AG09309 (cell line): ENCODE measurements at regions not wholly inside any gene's neighbourhood (a gene's known extent, or its start where the extent isn't known, plus 50 kb on each side); places are given as distances from the start of the nearest gene placed in this dataset.

ENCODE experiments used
- DNase-seq: peaks from one replicate; pipeline ENCODE4 v3.0.0-alpha.2; 2010; ENCODE audit warnings: low read depth
- H3K4me3 ChIP-seq: 2 replicates; pipeline ENCODE4 v1.5.1; 2011; ENCODE audit warnings: mild to moderate bottlenecking, low read depth, low read length, moderate library complexity; ENCODE audit not compliant: control insufficient read depth
- TF ChIP-seq, protein P1 (sequence below): IDR thresholded peaks from 2 replicates; pipeline ENCODE4 v1.5.1; 2011; ENCODE audit warnings: mild to moderate bottlenecking, low read depth, low read length, inconsistent platforms; ENCODE audit not compliant: insufficient read depth, control insufficient read depth; ENCODE audit errors: missing control alignments

GRCh38 chr10:8262317-8262716, 207.8 kb downstream of the GATA3 start:
- no peak for DNase-seq
- H3K4me3 ChIP-seq, result no peak overlapping the region
- TF ChIP-seq, protein P1, sequence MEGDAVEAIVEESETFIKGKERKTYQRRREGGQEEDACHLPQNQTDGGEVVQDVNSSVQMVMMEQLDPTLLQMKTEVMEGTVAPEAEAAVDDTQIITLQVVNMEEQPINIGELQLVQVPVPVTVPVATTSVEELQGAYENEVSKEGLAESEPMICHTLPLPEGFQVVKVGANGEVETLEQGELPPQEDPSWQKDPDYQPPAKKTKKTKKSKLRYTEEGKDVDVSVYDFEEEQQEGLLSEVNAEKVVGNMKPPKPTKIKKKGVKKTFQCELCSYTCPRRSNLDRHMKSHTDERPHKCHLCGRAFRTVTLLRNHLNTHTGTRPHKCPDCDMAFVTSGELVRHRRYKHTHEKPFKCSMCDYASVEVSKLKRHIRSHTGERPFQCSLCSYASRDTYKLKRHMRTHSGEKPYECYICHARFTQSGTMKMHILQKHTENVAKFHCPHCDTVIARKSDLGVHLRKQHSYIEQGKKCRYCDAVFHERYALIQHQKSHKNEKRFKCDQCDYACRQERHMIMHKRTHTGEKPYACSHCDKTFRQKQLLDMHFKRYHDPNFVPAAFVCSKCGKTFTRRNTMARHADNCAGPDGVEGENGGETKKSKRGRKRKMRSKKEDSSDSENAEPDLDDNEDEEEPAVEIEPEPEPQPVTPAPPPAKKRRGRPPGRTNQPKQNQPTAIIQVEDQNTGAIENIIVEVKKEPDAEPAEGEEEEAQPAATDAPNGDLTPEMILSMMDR, result no peak

- DNase-seq, result no peak
- TF ChIP-seq, protein P1, result no peak
Measured at GRCh38 chr10:8269976-8270375, 215.5 kb downstream of the GATA3 start.

DNA sequence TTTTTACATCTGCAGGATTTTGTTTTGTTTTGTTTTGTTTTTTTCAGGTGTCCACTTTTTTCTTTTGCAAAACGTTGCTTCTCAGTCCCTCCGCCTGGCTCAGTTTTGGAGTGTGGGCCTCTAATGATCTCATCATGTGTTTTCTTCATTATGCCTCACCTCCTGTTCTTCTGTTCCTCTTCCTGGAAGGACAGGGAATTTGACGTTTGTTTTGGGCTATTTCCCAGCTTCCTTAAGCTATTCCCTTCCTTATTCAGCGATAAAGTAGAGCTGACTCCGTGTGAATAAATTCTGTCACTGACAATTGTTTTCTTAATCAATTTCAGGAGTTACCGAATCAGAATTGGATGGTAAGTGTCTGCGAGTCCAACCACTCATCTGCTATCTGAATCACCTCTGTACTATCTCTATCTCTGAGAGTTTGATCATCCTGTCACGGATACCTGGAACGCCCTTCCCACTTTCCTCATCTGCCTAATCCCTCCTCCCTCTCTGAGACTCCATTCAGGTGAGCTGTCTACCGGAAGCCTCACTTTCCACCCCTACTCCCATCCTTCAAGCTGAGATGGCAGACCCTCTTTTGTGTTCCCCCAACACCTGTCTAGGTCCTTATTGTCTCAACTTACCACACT, 218.4 kb downstream of the GATA3 start:
- TF ChIP-seq, protein P1, result no peak
- no peak for DNase-seq
- H3K4me3 ChIP-seq, result no peak overlapping the region

More at GRCh38 chr10:8269976-8270375, 215.5 kb downstream of the GATA3 start:
- no peak overlapping the region for H3K4me3 ChIP-seq

GRCh38 chr10:8273749-8274148, 219.3 kb downstream of the GATA3 start:
- no peak overlapping the region for H3K4me3 ChIP-seq
- no peak for DNase-seq
- TF ChIP-seq, protein P1, result no peak

DNA sequence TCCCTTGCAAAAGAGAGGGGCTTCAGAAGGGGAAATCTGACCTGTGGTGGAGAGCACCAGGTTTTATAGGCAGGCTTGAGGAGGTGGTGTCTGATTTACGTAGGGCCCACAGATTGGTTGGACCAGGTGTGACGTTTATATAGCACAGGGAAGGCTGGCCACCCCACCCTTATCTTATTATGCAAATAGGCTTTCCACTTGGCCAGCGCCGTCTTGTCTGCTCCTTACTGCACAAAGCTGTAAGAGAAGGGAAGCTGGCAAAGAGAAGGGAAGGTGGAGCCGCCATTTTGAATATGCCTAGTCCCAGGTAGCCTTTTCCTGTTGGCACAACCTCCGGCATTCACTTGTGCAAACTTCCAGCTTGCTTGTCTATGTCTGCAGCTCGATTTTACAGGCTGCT, 221.4 kb downstream of the GATA3 start:
- TF ChIP-seq, protein P1, result no peak
- no peak for DNase-seq
- H3K4me3 ChIP-seq, result no peak overlapping the region

DNA sequence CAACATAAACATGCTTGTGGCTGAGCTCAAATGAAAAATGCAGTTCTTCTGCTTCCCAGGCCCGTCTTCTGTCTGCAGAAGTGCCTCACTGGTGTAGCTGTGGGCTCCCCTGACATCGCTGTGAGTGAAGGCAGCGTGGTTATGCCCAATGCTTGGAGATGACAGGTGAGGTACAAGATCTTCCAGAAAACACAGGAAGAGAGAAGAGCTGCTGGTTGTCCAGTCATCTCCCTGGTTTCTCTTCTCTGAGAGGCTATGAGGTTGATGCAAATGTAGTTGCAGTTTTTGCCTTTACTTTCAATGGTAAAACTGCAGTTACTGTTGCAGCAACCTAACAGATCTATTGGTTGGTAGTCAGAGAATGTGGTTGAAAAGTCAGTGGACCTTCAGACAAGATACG, 223.6 kb downstream of the GATA3 start:
- TF ChIP-seq, protein P1, result no peak
- no peak overlapping the region for H3K4me3 ChIP-seq
- no peak for DNase-seq
